WTC11 (cell line): ENCODE measurements at regions not wholly inside any gene's neighbourhood (a gene's known extent, or its start where the extent isn't known, plus 50 kb on each side); places are given as distances from the start of the nearest gene placed in this dataset.
A peak's percentile ranks its signal among the peaks of the same experiment; 100 is the strongest.

Experiments used
- ATAC-seq: fragments of 200-7000 bp; cut with Tn5 transposase; 2 replicates; pipeline ENCODE4 v1.10.0; 2021; ENCODE audit warnings: mild to moderate bottlenecking, moderate library complexity
- CTCF ChIA-PET: fragments of 300-600 bp; sonication (Branson Sonifier 250); formaldehyde crosslinking; loops from one replicate; lab custom pipeline; 2021; ENCODE audit warnings: antibody characterized with exemption; lab: Charles Lee
- POLR2A ChIA-PET: fragments of 350-600 bp; sonication (Branson Sonifier 250); formaldehyde crosslinking; loops from one replicate; lab custom pipeline; 2021; ENCODE audit warnings: antibody characterized with exemption; lab: Charles Lee
- DNase-seq: peaks from one replicate; pipeline ENCODE4 v3.0.0; 2021; ENCODE audit warnings: low spot score
- H3K27ac Mint-ChIP-seq: 2 replicates; pipeline ENCODE4 v1.8.0; 2021; ENCODE audit warnings: mixed read lengths
- H3K27me3 Mint-ChIP-seq: 2 replicates; pipeline ENCODE4 v1.8.0; 2021; ENCODE audit warnings: low read depth, mild to moderate bottlenecking, moderate library complexity, mixed read lengths
- H3K36me3 Mint-ChIP-seq: 2 replicates; pipeline ENCODE4 v1.8.0; 2021; ENCODE audit warnings: mixed read lengths
- H3K4me1 Mint-ChIP-seq: 2 replicates; pipeline ENCODE4 v1.8.0; 2022; ENCODE audit warnings: mixed read lengths
- H3K4me3 Mint-ChIP-seq: 2 replicates; pipeline ENCODE4 v1.8.0; 2021; ENCODE audit warnings: mild to moderate bottlenecking, moderate library complexity, mixed read lengths
- H3K9me3 Mint-ChIP-seq: 2 replicates; pipeline ENCODE4 v1.8.0; 2021; ENCODE audit warnings: mixed read lengths
- ATF1 ChIP-seq: sonication (generic); formaldehyde crosslinking; IDR thresholded peaks from 2 replicates; pipeline ENCODE4 v1.8.1; 2023; ENCODE audit warnings: mild to moderate bottlenecking, moderate library complexity, missing genetic modification reagents
- ATF3 ChIP-seq: sonication (generic); formaldehyde crosslinking; conservative IDR thresholded peaks from 2 replicates; pipeline ENCODE4 v1.8.1; 2022; ENCODE audit warnings: mild to moderate bottlenecking, missing genetic modification reagents
- CTCF ChIP-seq: fragments of 200-600 bp; IDR thresholded peaks from 2 replicates; pipeline ENCODE4 v1.8.0; 2022; ENCODE audit warnings: antibody characterized with exemption
- E2F1 ChIP-seq: sonication (generic); formaldehyde crosslinking; IDR thresholded peaks from 2 replicates; pipeline ENCODE4 v1.8.0; 2022; ENCODE audit warnings: mild to moderate bottlenecking, missing genetic modification reagents
- ETV6 ChIP-seq: sonication (generic); formaldehyde crosslinking; IDR thresholded peaks from 2 replicates; pipeline ENCODE4 v1.8.1; 2022; ENCODE audit warnings: mild to moderate bottlenecking, missing genetic modification reagents
- GABPB1 ChIP-seq: sonication (generic); formaldehyde crosslinking; IDR thresholded peaks from 2 replicates; pipeline ENCODE4 v1.8.1; 2023; ENCODE audit warnings: mild to moderate bottlenecking, missing genetic modification reagents
- HMGA2 ChIP-seq: fragments of 250-450 bp; sonication (Bioruptor Pico); IDR thresholded peaks from 2 replicates; pipeline ENCODE4 v1.4.0; 2021; ENCODE audit warnings: mild to moderate bottlenecking, moderate library complexity
- MYBL2 ChIP-seq: sonication (generic); formaldehyde crosslinking; IDR thresholded peaks from 2 replicates; pipeline ENCODE4 v1.8.1; 2023; ENCODE audit warnings: mild to moderate bottlenecking, moderate library complexity, missing genetic modification reagents
- NFATC4 ChIP-seq: fragments of 250-450 bp; sonication (Bioruptor Pico); IDR thresholded peaks from 2 replicates; pipeline ENCODE4 v1.9.0; 2021; ENCODE audit warnings: mild to moderate bottlenecking
- NR1H2 ChIP-seq: sonication (generic); formaldehyde crosslinking; IDR thresholded peaks from 2 replicates; pipeline ENCODE4 v1.9.0; 2021; ENCODE audit warnings: mild to moderate bottlenecking, moderate library complexity, missing genetic modification reagents
- OVOL2 ChIP-seq: fragments of 250-450 bp; sonication (Bioruptor Pico); IDR thresholded peaks from 2 replicates; pipeline ENCODE4 v1.9.0; 2021; ENCODE audit warnings: mild to moderate bottlenecking, borderline replicate concordance
- PRDM15 ChIP-seq: sonication (generic); formaldehyde crosslinking; IDR thresholded peaks from 2 replicates; pipeline ENCODE4 v1.8.0; 2022; ENCODE audit warnings: missing genetic modification reagents
- PRRX2 ChIP-seq: fragments of 250-450 bp; sonication (Bioruptor Pico); IDR thresholded peaks from 2 replicates; pipeline ENCODE4 v1.8.0; 2021; ENCODE audit warnings: mild to moderate bottlenecking
- SMAD4 ChIP-seq: sonication (generic); formaldehyde crosslinking; IDR thresholded peaks from 2 replicates; pipeline ENCODE4 v1.8.0; 2022; ENCODE audit warnings: mild to moderate bottlenecking, missing genetic modification reagents
- SOX15 ChIP-seq: fragments of 250-450 bp; sonication (Bioruptor Pico); IDR thresholded peaks from 2 replicates; pipeline ENCODE4 v1.9.0; 2021; ENCODE audit warnings: mild to moderate bottlenecking
- TEAD1 ChIP-seq: sonication (generic); formaldehyde crosslinking; IDR thresholded peaks from 2 replicates; pipeline ENCODE4 v1.8.0; 2022; ENCODE audit warnings: mild to moderate bottlenecking, missing genetic modification reagents
- TP53 ChIP-seq: sonication (generic); formaldehyde crosslinking; IDR thresholded peaks from 2 replicates; pipeline ENCODE4 v1.8.1; 2023; ENCODE audit warnings: mild to moderate bottlenecking, missing genetic modification reagents
- ZNF138 ChIP-seq: sonication (generic); formaldehyde crosslinking; conservative IDR thresholded peaks from 2 replicates; pipeline ENCODE4 v1.8.1; 2022; ENCODE audit warnings: mild to moderate bottlenecking, moderate library complexity, missing genetic modification reagents
- ZNF281 ChIP-seq: sonication (generic); formaldehyde crosslinking; IDR thresholded peaks from 2 replicates; pipeline ENCODE4 v1.8.0; 2023; ENCODE audit warnings: mild to moderate bottlenecking, missing genetic modification reagents
- ZNF512 ChIP-seq: sonication (generic); formaldehyde crosslinking; IDR thresholded peaks from 2 replicates; pipeline ENCODE4 v1.8.1; 2022; ENCODE audit warnings: missing genetic modification reagents, borderline replicate concordance

- TF ChIP-seq ZNF512 (no peak), NFATC4 (CRISPR knock-in tag) (no peak), TEAD1 (CRISPR knock-in tag) (no peak), E2F1 (CRISPR knock-in tag) (no peak), ATF1 (no peak), ETV6 (CRISPR knock-in tag) (no peak), SMAD4 (CRISPR knock-in tag) (no peak), SOX15 (no peak), MYBL2 (no peak), ATF3 (no peak)
- TF ChIP-seq, all 79 proteins: peak for 0
Observed at GRCh38 chr5:10892147-10892910, 131.3 kb upstream of the DAP start.

GRCh38 chr5:10891193-10891592, 130.2 kb upstream of the DAP start:
- Mint-ChIP-seq H3K27me3 (no peaks in the 10 kb centered on the region), H3K36me3 (peaks cover 11% of the 10 kb centered on the region), H3K4me1 (no peaks in the 10 kb centered on the region), H3K9me3 (peaks cover 26% of the 10 kb centered on the region), H3K4me3 (no peak overlapping the region), H3K27ac (no peak overlapping the region)
- ATAC-seq (no peak), DNase-seq (no peak)
- ChIA-PET POLR2A (no interaction called here), CTCF (no interaction called here)
- TF ChIP-seq ZNF281 (CRISPR knock-in tag) (no peak), ZNF138 (CRISPR knock-in tag) (no peak), CTCF (no peak), NR1H2 (no peak), TP53 (CRISPR knock-in tag) (no peak), HMGA2 (CRISPR knock-in tag) (no peak), PRDM15 (no peak), GABPB1 (CRISPR knock-in tag) (no peak), SMAD4 (CRISPR knock-in tag) (no peak), OVOL2 (no peak), PRRX2 (no peak)

More at GRCh38 chr5:10892147-10892910, 131.3 kb upstream of the DAP start:
- Mint-ChIP-seq H3K9me3 (peaks cover 26% of the 10 kb centered on the region), H3K4me1 (no peaks in the 10 kb centered on the region), H3K27ac (no peak overlapping the region), H3K4me3 (no peak overlapping the region), H3K27me3 (no peaks in the 10 kb centered on the region), H3K36me3 (peaks cover 11% of the 10 kb centered on the region)
- DNase-seq (no peak), ATAC-seq (peak; percentile 50)
- CTCF ChIA-PET = interaction anchor here (1.0 to 1.1 kb wide), 2 partner anchors 28 to 35 kb away, joined by 3 to 6 read pairs; no protein-coding TSS in a partner anchor
- POLR2A ChIA-PET = no interaction called here
